GM10266 (cell line): ENCODE measurements at regions not wholly inside any gene's neighbourhood (a gene's known extent, or its start where the extent isn't known, plus 50 kb on each side); places are given as distances from the start of the nearest gene placed in this dataset.
"Not testable (repeated sequence)": the region's sequence is repeated elsewhere in the genome, so short reads cannot be mapped to it uniquely, and the experiment has no call there.

ENCODE experiments used
- DNase-seq: peaks from one replicate; pipeline ENCODE4 v3.0.0; 2012; ENCODE audit errors: extremely low spot score
- CTCF ChIP-seq: IDR thresholded peaks from 2 replicates; pipeline ENCODE4 v1.5.1; 2012; ENCODE audit warnings: mild to moderate bottlenecking, low read depth; ENCODE audit not compliant: control insufficient read depth, insufficient read depth; ENCODE audit errors: missing control alignments

GRCh38 chr5:71817891-71818290 is 98.8 kb downstream of the CARTPT start:
- TF ChIP-seq CTCF, result no peak
- no peak for DNase-seq

GRCh38 chr5:71821029-71821428 is 102.0 kb downstream of the CARTPT start:
- no peak for DNase-seq
- no peak for TF ChIP-seq CTCF

GRCh38 chr5:71822065-71822464 is 103.0 kb downstream of the CARTPT start:
- DNase-seq, result not testable (repeated sequence)

- DNase-seq, result no peak
- TF ChIP-seq CTCF, result no peak
Observed at GRCh38 chr5:71825992-71826391, 106.9 kb downstream of the CARTPT start.

GRCh38 chr5:71828291-71829040 is 109.4 kb downstream of the CARTPT start:
- TF ChIP-seq CTCF, result no peak
- no peak for DNase-seq

GRCh38 chr5:71829206-71829605 is 110.1 kb downstream of the CARTPT start:
- no peak for DNase-seq
- no peak for TF ChIP-seq CTCF

- no peak for TF ChIP-seq CTCF
- DNase-seq, result no peak
Observed at GRCh38 chr5:71830681-71831539, 111.8 kb downstream of the CARTPT start.
